ENCODE measurements at regions not wholly inside any gene's neighbourhood (a gene's known extent, or its start where the extent isn't known, plus 50 kb on each side); places are given as distances from the start of the nearest gene placed in this dataset.
A peak's percentile ranks its signal among the peaks of the same experiment; 100 is the strongest.

- H3K4me2 ChIP-seq = peak overlapping the region; percentile 35; the same call in 2 of the 3 replicates
- FAIRE-seq (no peak), DNase-seq (ENCODE audit: low read depth in 1 of 2, low spot score in 1 of 2) (no peak), ATAC-seq (no peak)
- POLR2A ChIA-PET = no interaction called here
- 77% methylated on average over 3 of the region's 3 CpGs for WGBS (ENCODE audit: missing lambda C conversion rate)
- H3K4me1 ChIP-seq = peaks cover 18% of the 10 kb centered on the region; the same call in 2 of the 3 replicates
- no peaks in the 10 kb centered on the region for H3K9me3 ChIP-seq
- peak overlapping the region in 1 of 2 experiments; percentile 30; a peak in 1 of 6 replicates for H3K27ac ChIP-seq
- TF ChIP-seq NFE2L2 (conservative IDR thresholded peaks at IDR 0.05; ENCODE audit: low read length) (no peak), FOXS1 (CRISPR knock-in tag; IDR thresholded peaks at IDR 0.05) (no peak), SMC3 (IDR thresholded peaks at IDR 0.05) (no peak), HEYL (CRISPR knock-in tag; IDR thresholded peaks at IDR 0.05) (no peak), BCL3 (IDR thresholded peaks at IDR 0.05) (no peak), RCOR1 (IDR thresholded peaks at IDR 0.05; ENCODE audit: low read depth, low read length) (no peak), POLR2A (IDR thresholded peaks at IDR 0.05; ENCODE audit: low read length) (no peak), RARB (CRISPR knock-in tag; IDR thresholded peaks at IDR 0.05) (no peak), RFX5 (IDR thresholded peaks at IDR 0.05) (no peak), RNF2 (IDR thresholded peaks at IDR 0.05; ENCODE audit: borderline replicate concordance, low read depth) (no peak), CEBPB (IDR thresholded peaks at IDR 0.05) (no peak), HOXB13 (CRISPR knock-in tag; IDR thresholded peaks at IDR 0.05; ENCODE audit: low read depth) (no peak)
- TF ChIP-seq, protein P1, sequence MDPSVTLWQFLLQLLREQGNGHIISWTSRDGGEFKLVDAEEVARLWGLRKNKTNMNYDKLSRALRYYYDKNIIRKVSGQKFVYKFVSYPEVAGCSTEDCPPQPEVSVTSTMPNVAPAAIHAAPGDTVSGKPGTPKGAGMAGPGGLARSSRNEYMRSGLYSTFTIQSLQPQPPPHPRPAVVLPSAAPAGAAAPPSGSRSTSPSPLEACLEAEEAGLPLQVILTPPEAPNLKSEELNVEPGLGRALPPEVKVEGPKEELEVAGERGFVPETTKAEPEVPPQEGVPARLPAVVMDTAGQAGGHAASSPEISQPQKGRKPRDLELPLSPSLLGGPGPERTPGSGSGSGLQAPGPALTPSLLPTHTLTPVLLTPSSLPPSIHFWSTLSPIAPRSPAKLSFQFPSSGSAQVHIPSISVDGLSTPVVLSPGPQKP (IDR thresholded peaks at IDR 0.05; ENCODE audit: low read depth, low read length) = no peak
- CTCF ChIA-PET = no interaction called here
- no peak overlapping the region for H3K4me3 ChIP-seq
Measured at GRCh38 chr2:152227969-152228592, 52.5 kb upstream of the STAM2 start.

GRCh38 chr2:152231446-152231845 lies 55.9 kb upstream of the STAM2 start:
- DNase-seq (ENCODE audit: low read depth in 1 of 2, low spot score in 1 of 2) = no peak
- FAIRE-seq = no peak
- ChIA-PET CTCF (no interaction called here), POLR2A (no interaction called here)
- ATAC-seq = no peak
- H3K27ac ChIP-seq = no peak overlapping the region
- TF ChIP-seq BCL3 (IDR thresholded peaks at IDR 0.05) = no peak
- TF ChIP-seq HOXB5 (CRISPR knock-in tag; IDR thresholded peaks at IDR 0.05) = no peak
- TF ChIP-seq HOXB13 (CRISPR knock-in tag; IDR thresholded peaks at IDR 0.05; ENCODE audit: low read depth) = no peak
- no peak for TF ChIP-seq FOXS1 (CRISPR knock-in tag; IDR thresholded peaks at IDR 0.05)
- no peak for TF ChIP-seq ZFP36 (IDR thresholded peaks at IDR 0.05; ENCODE audit: borderline replicate concordance, partially characterized antibody)
- no peak for TF ChIP-seq HEYL (CRISPR knock-in tag; IDR thresholded peaks at IDR 0.05)
- no peak for TF ChIP-seq JUNB (IDR thresholded peaks at IDR 0.05)
- no peak for TF ChIP-seq CBX2 (IDR thresholded peaks at IDR 0.05; ENCODE audit: borderline replicate concordance, low read depth)
- no peak for TF ChIP-seq KDM1A (IDR thresholded peaks at IDR 0.05; ENCODE audit: low read depth)
- TF ChIP-seq, protein P2, sequence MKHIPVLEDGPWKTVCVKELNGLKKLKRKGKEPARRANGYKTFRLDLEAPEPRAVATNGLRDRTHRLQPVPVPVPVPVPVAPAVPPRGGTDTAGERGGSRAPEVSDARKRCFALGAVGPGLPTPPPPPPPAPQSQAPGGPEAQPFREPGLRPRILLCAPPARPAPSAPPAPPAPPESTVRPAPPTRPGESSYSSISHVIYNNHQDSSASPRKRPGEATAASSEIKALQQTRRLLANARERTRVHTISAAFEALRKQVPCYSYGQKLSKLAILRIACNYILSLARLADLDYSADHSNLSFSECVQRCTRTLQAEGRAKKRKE (CRISPR knock-in tag; IDR thresholded peaks at IDR 0.05; ENCODE audit: low read depth) = no peak
- TF ChIP-seq CTCF (IDR thresholded peaks at IDR 0.05) = no peak
- no peak for TF ChIP-seq FOSB (CRISPR knock-in tag; IDR thresholded peaks at IDR 0.05)
- no peak for TF ChIP-seq ESRRA (IDR thresholded peaks at IDR 0.05; ENCODE audit: borderline replicate concordance, low read length)
- no peak for TF ChIP-seq BHLHE40 (IDR thresholded peaks at IDR 0.05; ENCODE audit: low read depth, low read length)
- H3K4me1 ChIP-seq = peaks cover 11% of the 10 kb centered on the region; the same call in 2 of the 3 replicates
- no peak overlapping the region for H3K4me2 ChIP-seq
- H3K9me3 ChIP-seq = no peaks in the 10 kb centered on the region
- no peak overlapping the region for H3K4me3 ChIP-seq
